GM12878 (cell line): ENCODE measurements at regions not wholly inside any gene's neighbourhood (a gene's known extent, or its start where the extent isn't known, plus 50 kb on each side); places are given as distances from the start of the nearest gene placed in this dataset.

Source experiments
- ATAC-seq: fragments of 200-7000 bp; cut with Tn5 transposase; 3 replicates; pipeline ENCODE4 v1.9.1; 2020; ENCODE audit warnings: mild to moderate bottlenecking, moderate library complexity
- BruUV-seq: library from RNA; stranded (reverse); fragments of 400-500 nt; replicated peaks from 2 replicates; lab custom pipeline; 2021; lab: Mats Ljungman, UMichigan
- CTCF ChIA-PET: fragments of 300-600 bp; sonication (Branson Sonifier 250); formaldehyde crosslinking; extraction: SDS; loops from one replicate; lab custom pipeline; 2021; ENCODE audit warnings: inconsistent platforms; lab: Yijun Ruan, JAX
- POLR2A ChIA-PET: fragments of 350-600 bp; formaldehyde crosslinking; extraction: SDS; loops from one replicate; lab custom pipeline; 2021; ENCODE audit warnings: inconsistent platforms; lab: Charles Lee
- RAD21 ChIA-PET: fragments of 300-600 bp; sonication (Branson Sonifier 250); formaldehyde crosslinking; loops from one replicate; lab custom pipeline; 2023; ENCODE audit warnings: antibody characterized with exemption; ENCODE audit not compliant: unreplicated experiment; lab: Charles Lee
- SMC1A ChIA-PET: fragments of 300-600 bp; sonication (Branson Sonifier 250); formaldehyde crosslinking; loops from one replicate; lab custom pipeline; 2023; ENCODE audit not compliant: unreplicated experiment, uncharacterized antibody; lab: Charles Lee
- DNase-seq: peaks from one replicate; pipeline ENCODE4 v3.0.0-alpha.2; 2011; ENCODE audit warnings: low read depth, low spot score
- FAIRE-seq: peaks from 3 replicates; lab custom pipeline; 2011; peaks lifted over from hg19 to GRCh38; lab: Jason Lieb, UNC
- H2AFZ ChIP-seq: 2 replicates; pipeline ENCODE4 v1.6.0; 2011; ENCODE audit warnings: low read depth, low read length, control low read depth; ENCODE audit not compliant: control insufficient read depth
- H3K27ac ChIP-seq: 2 replicates; pipeline ENCODE4 v1.5.1; 2011; ENCODE audit warnings: control low read depth; ENCODE audit not compliant: control insufficient read depth, insufficient read depth
- H3K27me3 ChIP-seq, 2 experiments: replicated peaks in 1 of 2; 2 replicates each; pipeline versions ENCODE4 v1.6.0 to v1.6.1; 2011; ENCODE audit warnings: low read length in 1 of 2; ENCODE audit not compliant: control insufficient read depth in 2 of 2, insufficient read depth in 2 of 2
- H3K36me3 ChIP-seq, 2 experiments: 2 replicates each; pipeline ENCODE4 v1.5.1; 2011; ENCODE audit warnings: low read length in 1 of 2; ENCODE audit not compliant: control insufficient read depth in 2 of 2, insufficient read depth in 2 of 2
- H3K4me1 ChIP-seq: 2 replicates; pipeline ENCODE4 v1.6.1; 2011; ENCODE audit warnings: mild to moderate bottlenecking, low read length, moderate library complexity, mixed read lengths; ENCODE audit not compliant: control insufficient read depth, insufficient read depth
- H3K4me2 ChIP-seq: 2 replicates; pipeline ENCODE4 v1.6.0; 2011; ENCODE audit warnings: control low read depth; ENCODE audit not compliant: control insufficient read depth, insufficient read depth
- H3K4me3 ChIP-seq: fragments of 200-600 bp; sonication (generic); 2 replicates; pipeline ENCODE4 v1.5.1; 2016
- H3K79me2 ChIP-seq: 2 replicates; pipeline ENCODE4 v1.6.0; 2011; ENCODE audit warnings: low read length; ENCODE audit not compliant: control insufficient read depth, insufficient read depth
- H3K9ac ChIP-seq: 2 replicates; pipeline ENCODE4 v1.8.0; 2011; ENCODE audit warnings: low read length, control low read depth, mixed read lengths; ENCODE audit not compliant: control insufficient read depth, insufficient read depth
- H3K9me3 ChIP-seq: replicated peaks from 3 replicates; pipeline ENCODE4 v1.5.1; 2011; ENCODE audit warnings: mild to moderate bottlenecking, low read length; ENCODE audit not compliant: control insufficient read depth, insufficient read depth
- H4K20me1 ChIP-seq: 2 replicates; pipeline ENCODE4 v1.6.0; 2011; ENCODE audit not compliant: control insufficient read depth, insufficient read depth
- BRCA1 ChIP-seq: IDR thresholded peaks from 2 replicates; pipeline ENCODE4 v1.6.1; 2011; ENCODE audit warnings: low read depth, low read length, improper control_type of control experiment
- CHD4 ChIP-seq: fragments of 200-600 bp; sonication (generic); IDR thresholded peaks from 2 replicates; pipeline ENCODE4 v1.6.1; 2016; ENCODE audit warnings: mild to moderate bottlenecking
- ETV6 ChIP-seq, 2 experiments: fragments of 450-650 bp in 1 of 2; IDR thresholded peaks in 1 of 2; conservative IDR thresholded peaks in 1 of 2; 2 replicates each; pipeline ENCODE4 v1.6.1; 2014; ENCODE audit warnings: antibody characterized with exemption in 1 of 2, borderline replicate concordance in 1 of 2, low read depth in 1 of 2, mild to moderate bottlenecking in 1 of 2, moderate library complexity in 1 of 2
- IKZF2 ChIP-seq, 2 experiments: fragments of 450-650 bp; IDR thresholded peaks; 2 replicates each; pipeline ENCODE4 v1.6.1; 2017; ENCODE audit warnings: mild to moderate bottlenecking in 2 of 2, moderate library complexity in 2 of 2
- JUNB ChIP-seq: IDR thresholded peaks from 2 replicates; pipeline ENCODE4 v1.6.1; 2016; ENCODE audit warnings: antibody characterized with exemption, mild to moderate bottlenecking
- KLF5 ChIP-seq: fragments of 450-650 bp; IDR thresholded peaks from 2 replicates; pipeline ENCODE4 v1.6.1; 2014; ENCODE audit warnings: mild to moderate bottlenecking; ENCODE audit not compliant: partially characterized antibody
- MLLT1 ChIP-seq: fragments of 450-650 bp; IDR thresholded peaks from 2 replicates; pipeline ENCODE4 v1.6.1; 2016; ENCODE audit warnings: mild to moderate bottlenecking
- MTA2 ChIP-seq: fragments of 450-650 bp; IDR thresholded peaks from 2 replicates; pipeline ENCODE4 v1.6.1; 2016; ENCODE audit warnings: low read depth, mild to moderate bottlenecking, moderate library complexity
- MTA3 ChIP-seq: IDR thresholded peaks from 2 replicates; pipeline ENCODE4 v1.6.1; 2012; ENCODE audit warnings: low read length, inconsistent platforms, borderline replicate concordance
- RAD21 ChIP-seq: IDR thresholded peaks from 2 replicates; pipeline ENCODE4 v1.6.1; 2011; ENCODE audit warnings: mild to moderate bottlenecking, low read depth, low read length, moderate library complexity; ENCODE audit not compliant: insufficient read depth
- RB1 ChIP-seq: fragments of 450-650 bp; formaldehyde crosslinking; IDR thresholded peaks from 2 replicates; pipeline ENCODE4 v1.6.1; 2017; ENCODE audit warnings: mild to moderate bottlenecking, borderline replicate concordance
- RUNX3 ChIP-seq: IDR thresholded peaks from 2 replicates; pipeline ENCODE4 v1.6.1; 2012; ENCODE audit warnings: low read length, inconsistent platforms
- SUZ12 ChIP-seq: fragments of 200-600 bp; sonication (generic); IDR thresholded peaks from one replicate; pipeline ENCODE4 v1.6.1; 2018; ENCODE audit warnings: antibody characterized with exemption, mild to moderate bottlenecking; ENCODE audit not compliant: unreplicated experiment
- YBX1 ChIP-seq: fragments of 450-650 bp; IDR thresholded peaks from 2 replicates; pipeline ENCODE4 v1.6.1; 2016; ENCODE audit warnings: antibody characterized with exemption
- ZBED1 ChIP-seq: IDR thresholded peaks from 2 replicates; pipeline ENCODE4 v1.6.1; 2016; ENCODE audit warnings: borderline replicate concordance
- ZBTB33 ChIP-seq: fragments of 450-650 bp; IDR thresholded peaks from 2 replicates; pipeline ENCODE4 v1.6.1; 2017; ENCODE audit warnings: mild to moderate bottlenecking
- WGBS: methylation state at CpG from one replicate; pipeline ENCODE4 v1.1.6; 2016; ENCODE audit warnings: low lambda C conversion rate; ENCODE audit not compliant: insufficient replicate concordance, insufficient coverage; ENCODE audit errors: missing lambda C conversion rate; 5-methylcytosine and 5-hydroxymethylcytosine counted together
- in situ Hi-C: fragments of 300-500 bp; cut with MboI; formaldehyde crosslinking; loops from 9 replicates; pipeline ENCODE4 v1.14.3; 2018; ENCODE audit warnings: mixed read lengths
- intact Hi-C: fragments of 100-400 bp; cut with micrococcal nuclease; formaldehyde crosslinking; loops from one replicate; pipeline ENCODE4 v1.14.2; 2022; ENCODE audit not compliant: unreplicated experiment
- TF ChIP-seq, protein P1 (sequence below): IDR thresholded peaks from 2 replicates; pipeline ENCODE4 v1.6.1; 2012; ENCODE audit warnings: mild to moderate bottlenecking, low read depth, low read length

GRCh38 chr6:86712039-86712438 is 225.3 kb upstream of the HTR1E start:
- Histone ChIP-seq H3K4me2 (no peak overlapping the region), H3K27ac (no peak overlapping the region), H3K9me3 (no peaks in the 10 kb centered on the region), H2AFZ (no peak overlapping the region), H4K20me1 (no peaks in the 10 kb centered on the region), H3K4me3 (no peak overlapping the region), H3K4me1 (no peaks in the 10 kb centered on the region), H3K36me3 (no peaks in the 10 kb centered on the region), H3K79me2 (no peaks in the 10 kb centered on the region), H3K27me3 (no peaks in the 10 kb centered on the region), H3K9ac (no peak overlapping the region)
- intact Hi-C loops (no loop called here), in situ Hi-C loops (no loop called here)
- ATAC-seq (no peak), FAIRE-seq (no peak), DNase-seq (no peak)
- CTCF ChIA-PET, result no interaction called here
- RAD21 ChIA-PET, result no interaction called here
- no TSS peak for BruUV-seq
- 0% methylated on average over 2 of the region's 2 CpGs for WGBS
- SMC1A ChIA-PET, result no interaction called here
- POLR2A ChIA-PET, result no interaction called here
- TF ChIP-seq MTA2 (no peak), JUNB (no peak), MTA3 (no peak), RAD21 (no peak), ZBTB33 (no peak), MLLT1 (no peak), KLF5 (no peak), RB1 (no peak), RUNX3 (no peak), ZBED1 (no peak), CHD4 (no peak), ETV6 (conservative IDR thresholded peaks at IDR 0.05 in 1 of 2, IDR thresholded peaks at IDR 0.05 in 1 of 2; ENCODE audit: borderline replicate concordance in 1 of 2, low read depth in 1 of 2) (no peak), IKZF2 (IDR thresholded peaks at IDR 0.05) (no peak), YBX1 (no peak), SUZ12 (no peak), BRCA1 (no peak)
- TF ChIP-seq, protein P1, sequence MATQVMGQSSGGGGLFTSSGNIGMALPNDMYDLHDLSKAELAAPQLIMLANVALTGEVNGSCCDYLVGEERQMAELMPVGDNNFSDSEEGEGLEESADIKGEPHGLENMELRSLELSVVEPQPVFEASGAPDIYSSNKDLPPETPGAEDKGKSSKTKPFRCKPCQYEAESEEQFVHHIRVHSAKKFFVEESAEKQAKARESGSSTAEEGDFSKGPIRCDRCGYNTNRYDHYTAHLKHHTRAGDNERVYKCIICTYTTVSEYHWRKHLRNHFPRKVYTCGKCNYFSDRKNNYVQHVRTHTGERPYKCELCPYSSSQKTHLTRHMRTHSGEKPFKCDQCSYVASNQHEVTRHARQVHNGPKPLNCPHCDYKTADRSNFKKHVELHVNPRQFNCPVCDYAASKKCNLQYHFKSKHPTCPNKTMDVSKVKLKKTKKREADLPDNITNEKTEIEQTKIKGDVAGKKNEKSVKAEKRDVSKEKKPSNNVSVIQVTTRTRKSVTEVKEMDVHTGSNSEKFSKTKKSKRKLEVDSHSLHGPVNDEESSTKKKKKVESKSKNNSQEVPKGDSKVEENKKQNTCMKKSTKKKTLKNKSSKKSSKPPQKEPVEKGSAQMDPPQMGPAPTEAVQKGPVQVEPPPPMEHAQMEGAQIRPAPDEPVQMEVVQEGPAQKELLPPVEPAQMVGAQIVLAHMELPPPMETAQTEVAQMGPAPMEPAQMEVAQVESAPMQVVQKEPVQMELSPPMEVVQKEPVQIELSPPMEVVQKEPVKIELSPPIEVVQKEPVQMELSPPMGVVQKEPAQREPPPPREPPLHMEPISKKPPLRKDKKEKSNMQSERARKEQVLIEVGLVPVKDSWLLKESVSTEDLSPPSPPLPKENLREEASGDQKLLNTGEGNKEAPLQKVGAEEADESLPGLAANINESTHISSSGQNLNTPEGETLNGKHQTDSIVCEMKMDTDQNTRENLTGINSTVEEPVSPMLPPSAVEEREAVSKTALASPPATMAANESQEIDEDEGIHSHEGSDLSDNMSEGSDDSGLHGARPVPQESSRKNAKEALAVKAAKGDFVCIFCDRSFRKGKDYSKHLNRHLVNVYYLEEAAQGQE, result no peak
